Hematopoietic multipotent progenitor cell treated with erythropoietin and hydrocortisone succinate and interleukin-3 and kit ligand, for 15 days (in vitro differentiated cells): ENCODE measurements at regions not wholly inside any gene's neighbourhood (a gene's known extent, or its start where the extent isn't known, plus 50 kb on each side); places are given as distances from the start of the nearest gene placed in this dataset.
"Not testable (repeated sequence)": the region's sequence is repeated elsewhere in the genome, so short reads cannot be mapped to it uniquely, and the experiment has no call there.

Experiments
- DNase-seq: peaks from one replicate; pipeline ENCODE4 v3.0.0-alpha.2; 2015; ENCODE audit warnings: low spot score

DNA sequence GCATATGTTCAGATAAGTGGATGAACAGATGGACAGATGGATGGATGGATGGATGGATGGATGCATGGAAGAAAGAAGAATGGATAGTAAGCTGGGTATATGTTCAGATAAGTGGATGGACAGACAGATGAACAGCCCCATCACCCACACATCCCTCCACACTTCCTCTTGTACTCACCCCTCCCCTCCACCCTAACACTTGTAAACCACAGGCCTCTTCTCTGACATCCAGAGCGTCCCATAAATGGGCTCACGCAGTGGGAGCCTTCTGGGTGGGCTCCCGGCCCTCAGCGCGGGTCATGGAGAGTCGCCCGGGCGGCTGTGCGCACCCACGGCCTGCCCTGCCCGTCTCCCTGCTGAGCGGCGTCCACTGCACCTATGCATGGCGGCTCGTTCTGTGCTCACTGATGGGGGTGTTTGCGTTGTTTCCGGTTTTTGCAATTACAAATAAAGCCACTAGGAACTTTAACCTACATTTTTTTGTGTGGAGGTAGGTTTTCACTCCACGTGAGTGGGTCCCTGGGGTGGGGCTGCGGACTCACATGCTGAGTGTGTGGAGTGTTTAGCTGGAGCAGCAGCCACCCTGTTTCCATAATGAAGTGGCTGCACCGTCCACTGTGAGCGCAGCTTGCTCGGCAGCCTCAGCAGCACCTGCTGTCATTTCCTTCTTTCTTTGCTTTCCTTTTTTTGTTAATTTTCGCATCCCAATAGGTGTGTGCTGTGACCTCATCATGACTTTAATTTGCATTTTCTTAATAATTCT is 78.8 kb upstream of the SFSWAP start:
- DNase-seq: not testable (repeated sequence)

DNA sequence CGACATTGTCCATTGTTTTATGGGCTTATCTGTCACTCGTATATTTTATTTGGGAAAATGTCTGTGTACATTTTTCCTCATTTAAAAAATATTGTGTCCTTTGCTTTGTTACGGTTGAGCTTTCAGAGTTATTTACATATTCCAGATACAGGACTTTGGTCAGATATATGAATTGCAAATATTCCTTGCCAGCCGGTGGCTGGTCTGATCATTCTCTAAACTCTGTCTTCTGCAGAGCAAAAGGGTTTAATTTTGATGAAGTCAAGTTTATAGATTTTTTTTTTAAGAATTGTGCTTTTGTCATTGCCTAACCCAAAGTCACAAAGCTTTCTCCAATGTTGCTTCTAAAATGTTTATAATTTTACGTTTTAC is 78.3 kb upstream of the SFSWAP start:
- DNase-seq: not testable (repeated sequence)

DNA sequence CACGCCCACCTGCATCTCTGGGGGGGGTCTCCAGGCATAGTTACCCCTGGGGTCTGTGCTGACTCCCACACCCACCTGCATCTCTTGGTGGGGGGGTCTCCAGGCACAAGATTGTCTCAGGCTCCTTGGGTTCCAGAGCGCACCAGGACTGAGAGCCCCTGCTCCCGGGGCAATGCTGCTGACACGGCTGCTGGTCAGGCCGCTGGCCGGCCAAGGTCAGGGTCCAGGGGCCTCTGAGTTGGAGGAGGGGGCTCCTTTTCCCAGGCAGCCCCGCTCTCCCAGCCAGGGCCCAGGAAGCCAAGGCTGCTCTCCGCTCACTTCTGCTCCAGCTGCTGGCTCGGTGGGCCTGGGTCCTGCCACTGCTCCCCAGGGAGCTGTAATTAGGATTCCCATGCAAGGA is 77.3 kb upstream of the SFSWAP start:
- DNase-seq: not testable (repeated sequence)

DNA sequence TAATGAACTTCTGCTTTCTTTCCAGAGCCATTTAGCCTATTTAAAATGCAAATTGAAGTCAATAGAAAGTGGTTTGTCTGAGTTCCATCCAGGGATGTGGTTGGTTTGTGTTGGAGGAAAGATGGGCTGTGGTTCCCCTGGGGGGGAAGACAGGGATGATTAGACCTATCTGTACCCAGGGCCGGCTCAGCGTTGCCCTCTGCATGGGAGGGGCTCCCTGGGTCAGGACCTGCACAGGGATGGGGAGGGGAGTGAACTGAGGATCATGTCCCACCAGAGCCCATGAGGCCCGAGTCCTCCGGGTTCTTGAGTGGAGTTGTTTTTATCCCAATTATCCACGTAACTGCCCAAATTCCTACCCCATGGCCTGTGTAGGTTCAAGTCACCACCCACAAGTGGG is 76.9 kb upstream of the SFSWAP start:
- no peak for DNase-seq

DNA sequence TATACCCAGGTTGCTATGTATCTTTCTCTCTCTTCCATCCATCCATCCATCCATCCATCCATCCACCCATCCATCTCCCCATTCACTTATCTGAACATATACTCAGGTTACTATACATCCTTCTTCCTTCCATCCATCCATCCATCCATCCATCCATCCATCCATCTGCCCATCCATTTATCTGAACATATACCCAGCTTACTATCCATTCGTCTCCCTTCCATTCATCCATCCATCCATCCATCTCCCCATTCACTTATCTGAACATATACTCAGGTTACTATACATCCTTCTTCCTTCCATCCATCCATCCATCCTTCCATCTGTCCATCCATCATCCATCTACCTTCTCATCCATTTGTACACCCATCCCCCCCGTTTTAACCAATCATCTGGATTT is 75.9 kb upstream of the SFSWAP start:
- DNase-seq: not testable (repeated sequence)

DNA sequence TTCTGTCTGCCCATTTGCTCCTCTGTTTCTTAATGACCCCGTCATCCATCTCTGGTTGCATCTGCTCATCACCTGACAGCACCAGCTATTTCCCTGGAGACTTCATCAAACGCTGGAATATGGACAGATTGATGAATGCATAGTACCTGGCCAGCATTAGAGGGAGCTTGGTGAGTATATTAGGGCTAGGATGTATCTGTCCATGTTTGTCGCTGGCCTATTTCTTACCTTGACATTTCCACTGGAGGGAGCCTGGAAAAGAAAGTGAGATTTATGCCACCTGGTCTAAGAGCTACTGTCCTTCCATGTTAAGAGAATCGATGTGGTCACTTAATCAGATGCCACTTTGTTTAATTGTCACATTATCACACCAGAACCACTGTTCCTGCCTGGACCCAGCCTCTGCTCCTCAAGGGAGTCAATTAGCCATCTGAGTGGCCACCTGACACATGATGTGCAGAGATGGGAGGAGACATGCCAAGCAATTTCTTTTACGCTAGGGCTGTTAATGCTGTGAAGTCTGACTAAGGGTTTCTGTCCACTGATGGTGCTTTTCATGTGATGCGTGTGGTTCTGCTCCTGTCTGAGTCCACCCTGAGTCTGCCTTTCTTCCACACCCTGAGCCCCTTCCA is 75.3 kb upstream of the SFSWAP start:
- DNase-seq: no peak

DNA sequence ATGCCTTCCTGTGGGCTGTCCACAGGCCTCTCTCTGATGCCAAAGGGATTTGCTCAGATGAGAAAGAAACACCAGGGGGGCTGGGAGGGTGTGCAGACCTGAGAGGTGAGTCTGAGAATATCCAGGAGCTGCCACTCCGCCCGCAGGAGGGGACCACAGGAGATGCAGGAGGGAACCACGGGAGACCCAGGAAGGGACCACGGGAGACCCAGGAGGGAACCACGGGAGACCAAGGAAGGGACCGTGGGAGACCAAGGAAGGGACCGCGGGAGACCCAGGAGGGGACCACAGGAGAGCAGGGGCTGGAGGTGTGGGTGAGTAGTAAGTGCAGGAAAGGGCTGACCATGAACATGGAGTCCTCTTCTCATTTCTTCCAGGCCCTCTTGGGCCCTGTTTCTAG is 74.6 kb upstream of the SFSWAP start:
- DNase-seq: no peak

DNA sequence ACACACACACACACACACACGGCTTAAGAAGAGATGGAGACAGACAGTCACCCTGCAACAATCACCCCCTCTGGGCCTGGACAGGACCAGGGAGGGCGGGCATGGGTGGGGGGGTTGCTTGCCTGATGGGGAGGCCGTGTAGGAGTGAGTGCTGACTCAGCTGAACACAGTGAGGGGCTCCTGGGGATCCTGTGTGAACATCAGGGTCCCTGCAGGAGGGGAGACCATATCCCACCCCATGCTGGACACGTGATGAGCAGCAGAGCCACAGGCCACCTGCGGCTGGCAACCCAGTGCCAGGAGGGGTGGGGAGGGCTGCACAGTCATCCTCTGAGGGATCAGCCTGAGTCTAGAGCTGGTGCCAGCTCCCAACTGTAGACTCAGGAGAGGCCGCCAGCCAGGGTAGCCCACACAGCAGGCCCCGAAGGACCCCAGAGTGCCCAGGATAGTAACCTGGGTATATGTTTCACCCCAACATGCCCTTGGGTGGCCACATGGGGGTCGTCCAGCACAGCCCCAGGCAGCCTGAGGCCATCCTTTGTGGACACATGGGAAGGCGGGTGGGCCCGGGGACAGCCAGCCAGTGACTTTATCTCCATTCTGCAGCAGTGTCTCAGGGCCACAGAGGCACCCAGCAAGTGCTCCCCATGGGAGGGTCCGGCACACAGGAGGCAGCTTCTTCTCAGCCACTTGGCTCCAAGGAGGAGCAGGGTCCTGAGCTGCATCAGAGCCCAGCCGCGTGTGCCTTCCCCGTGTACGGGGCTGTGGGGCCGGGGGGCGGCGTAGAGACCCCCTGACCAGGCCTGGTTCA is 73.7 kb upstream of the SFSWAP start:
- no peak for DNase-seq

DNA sequence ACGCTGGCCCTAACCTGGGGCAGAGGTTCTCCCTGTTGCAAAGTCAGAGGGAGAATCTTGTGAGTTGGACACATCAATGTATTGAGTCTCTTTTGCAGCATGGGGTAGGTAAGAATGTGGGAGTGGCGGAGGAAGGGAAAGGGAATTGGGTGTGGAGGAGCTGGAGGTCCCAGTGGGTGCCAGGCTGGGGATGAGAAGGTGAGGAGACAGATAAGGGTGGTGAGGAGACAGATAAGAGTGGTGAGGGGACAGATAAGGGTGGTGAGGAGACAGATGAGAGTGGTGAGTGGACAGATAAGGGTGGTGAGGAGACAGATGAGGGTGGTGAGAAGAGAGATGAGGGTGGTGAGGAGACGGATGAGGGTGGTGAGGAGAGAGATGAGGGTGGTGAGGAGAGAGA is 72.9 kb upstream of the SFSWAP start:
- no peak for DNase-seq

DNA sequence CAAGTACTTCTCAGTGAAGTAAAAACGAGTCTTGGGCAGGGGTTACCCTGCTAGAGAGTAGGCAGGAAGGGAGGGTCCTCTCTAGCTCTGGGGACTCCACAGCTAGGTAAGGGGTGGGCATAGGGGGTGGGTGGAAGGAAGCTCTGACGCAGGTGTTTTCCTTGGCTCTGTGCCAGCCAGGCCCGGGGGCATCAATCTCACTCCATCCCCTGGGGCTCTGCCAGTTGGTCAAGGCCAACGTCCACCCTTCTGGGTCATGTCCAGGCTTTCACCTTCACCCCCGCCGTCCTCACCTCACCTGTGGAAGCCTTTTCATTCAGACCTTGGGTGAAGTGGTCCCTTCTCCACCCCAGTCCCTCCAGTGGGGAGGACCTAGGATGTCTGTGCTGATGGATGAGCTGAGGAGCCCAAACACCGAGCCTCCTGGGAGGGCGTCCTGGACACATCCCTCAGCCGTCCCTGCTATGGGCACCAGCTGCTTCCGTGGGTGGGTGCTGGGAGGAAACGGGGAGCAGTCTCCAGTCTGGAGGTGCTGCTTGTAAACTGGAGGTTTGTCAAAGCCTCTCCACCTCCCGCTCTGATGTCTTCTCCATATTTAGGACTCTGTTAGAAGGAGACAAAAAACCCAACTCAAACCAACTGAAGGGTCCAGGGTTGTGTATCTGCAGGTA is 71.5 kb upstream of the SFSWAP start:
- DNase-seq: no peak

DNA sequence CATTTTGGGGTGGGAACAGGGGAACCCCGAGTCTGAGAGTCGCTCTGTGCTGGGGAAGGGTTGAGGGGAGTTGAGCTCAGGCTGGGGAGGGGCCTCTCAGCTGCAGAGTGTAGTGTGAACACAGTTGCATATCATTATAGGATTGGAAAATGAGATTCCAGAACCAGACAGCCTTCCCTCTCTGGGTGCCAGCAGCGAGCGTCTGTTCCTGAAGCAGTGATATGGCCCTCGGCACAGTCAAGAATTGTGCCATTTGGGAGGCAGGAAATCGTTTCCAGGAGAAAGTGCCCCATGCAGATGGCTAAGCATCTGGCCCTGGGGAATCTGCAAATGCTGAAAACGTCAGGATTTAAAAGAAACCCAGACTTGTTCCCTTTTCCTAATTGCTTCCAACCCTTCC is 70.4 kb upstream of the SFSWAP start:
- no peak for DNase-seq

DNA sequence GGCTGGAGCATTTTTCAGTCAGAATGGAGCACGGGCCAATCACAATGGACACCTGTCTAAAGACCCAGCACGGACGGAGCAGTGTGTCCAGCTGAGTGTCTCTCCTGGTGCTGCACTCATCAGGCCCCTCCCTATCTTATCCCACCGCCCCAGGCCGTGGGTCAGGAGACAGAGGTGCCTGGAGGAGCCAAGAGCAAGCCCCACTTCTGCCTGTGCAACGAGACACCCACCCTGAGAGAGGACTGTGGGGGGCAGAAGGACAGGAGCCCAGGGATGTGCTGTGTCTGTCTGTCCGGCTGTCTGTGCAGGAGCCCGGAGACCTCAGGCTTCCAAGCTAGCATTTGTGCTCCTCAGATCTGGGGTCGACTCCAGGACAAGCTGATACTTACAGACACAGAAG is 69.6 kb upstream of the SFSWAP start:
- no peak for DNase-seq

DNA sequence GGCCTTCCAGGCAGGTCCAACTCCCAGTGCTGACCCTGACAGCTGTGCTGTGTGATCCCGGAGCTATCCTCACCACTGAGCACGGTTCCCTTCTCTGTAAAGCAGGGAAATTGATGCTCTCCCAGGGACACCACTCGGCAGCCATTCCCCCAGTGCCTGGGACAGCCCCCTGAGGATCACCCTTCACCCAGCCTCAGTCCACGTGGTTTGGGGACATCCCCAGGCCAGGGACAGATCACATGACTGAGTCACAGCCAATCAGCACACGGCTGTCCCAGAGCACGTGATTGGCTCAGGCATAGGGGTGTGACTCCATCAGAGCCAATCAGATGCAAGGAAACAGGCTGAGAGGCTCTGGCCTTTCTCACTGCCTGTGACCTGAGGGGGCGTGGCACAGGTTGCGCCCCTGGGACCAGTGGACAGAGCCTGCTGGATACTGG is 68.8 kb upstream of the SFSWAP start:
- DNase-seq: no peak

DNA sequence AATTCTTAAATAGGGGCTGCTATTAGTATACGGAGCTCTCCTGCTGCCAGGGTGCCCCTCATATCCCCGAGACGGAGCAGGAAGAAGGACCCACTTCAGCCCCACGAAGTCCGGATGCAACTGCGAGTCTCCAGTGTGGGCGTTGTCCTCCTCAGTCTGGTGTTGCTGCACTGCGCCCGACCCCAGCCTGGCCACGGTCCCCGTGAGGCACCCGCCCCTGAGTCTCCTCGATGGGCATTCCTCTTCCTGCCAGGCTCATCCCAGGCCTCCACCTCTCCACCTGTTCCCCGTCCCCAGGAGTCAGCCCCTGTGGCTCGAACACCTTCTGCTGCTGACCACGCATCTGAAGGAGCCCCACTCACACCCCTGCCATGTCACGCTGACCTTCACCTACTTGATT is 68.1 kb upstream of the SFSWAP start:
- no peak for DNase-seq

DNA sequence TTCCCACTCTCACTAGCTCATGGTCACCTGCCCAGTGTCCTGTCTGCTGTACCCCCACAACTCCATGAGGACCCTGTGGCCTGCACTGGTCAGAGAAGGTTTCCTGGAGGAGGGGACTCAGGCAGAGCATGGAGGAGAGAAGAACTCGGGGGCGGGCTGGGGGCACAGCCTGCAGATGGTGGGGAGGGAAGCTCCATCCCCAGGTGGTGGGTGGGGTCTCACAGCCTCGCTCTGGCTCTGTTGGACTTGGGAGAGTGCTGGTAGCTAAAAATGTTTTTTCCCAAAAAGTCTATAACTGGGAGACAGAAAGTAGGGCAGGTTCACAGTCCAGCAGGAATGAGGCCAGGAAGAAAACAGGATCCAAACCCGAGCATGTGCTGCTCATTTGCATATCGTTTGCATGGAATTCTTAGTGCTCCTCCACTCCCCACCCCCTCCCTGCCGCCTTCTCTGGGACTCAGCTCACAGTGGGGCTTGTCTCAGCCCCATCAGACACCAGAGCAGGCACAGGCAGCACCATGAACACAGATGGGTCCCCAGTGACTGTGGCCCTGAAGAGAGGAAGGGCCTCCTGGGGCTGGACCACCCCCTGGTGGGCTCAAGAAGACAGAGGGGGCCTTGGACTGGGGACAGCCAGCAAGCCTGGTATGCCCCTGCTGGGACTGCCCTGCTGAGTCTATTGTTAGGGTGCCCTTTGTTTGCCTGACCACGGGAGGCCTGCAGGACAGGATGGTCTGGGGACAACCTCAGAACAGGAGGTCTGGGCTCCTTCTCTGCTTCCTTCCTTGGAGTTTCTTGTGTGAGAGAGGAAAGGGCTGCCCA is 67.0 kb upstream of the SFSWAP start:
- DNase-seq: no peak

DNA sequence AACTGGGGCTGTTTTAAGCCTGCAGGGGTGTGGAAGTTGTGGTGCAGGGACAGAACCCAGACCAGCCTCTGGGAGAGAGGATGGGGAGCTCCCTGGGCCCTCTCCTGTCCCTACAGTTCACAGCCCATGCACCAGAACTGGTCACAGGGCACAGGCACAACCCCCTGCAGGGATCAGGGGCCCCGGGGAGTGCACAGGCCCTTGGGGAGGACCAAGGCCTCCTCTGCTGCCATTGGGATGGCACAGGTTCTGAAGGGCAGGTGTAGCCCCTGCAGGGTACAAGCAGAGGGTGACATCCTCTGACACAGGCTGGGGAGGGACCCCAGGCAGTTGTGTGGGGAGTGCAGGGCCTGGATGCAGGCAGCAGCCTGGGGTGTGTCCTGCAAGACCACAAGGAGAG is 66.4 kb upstream of the SFSWAP start:
- DNase-seq: no peak

DNA sequence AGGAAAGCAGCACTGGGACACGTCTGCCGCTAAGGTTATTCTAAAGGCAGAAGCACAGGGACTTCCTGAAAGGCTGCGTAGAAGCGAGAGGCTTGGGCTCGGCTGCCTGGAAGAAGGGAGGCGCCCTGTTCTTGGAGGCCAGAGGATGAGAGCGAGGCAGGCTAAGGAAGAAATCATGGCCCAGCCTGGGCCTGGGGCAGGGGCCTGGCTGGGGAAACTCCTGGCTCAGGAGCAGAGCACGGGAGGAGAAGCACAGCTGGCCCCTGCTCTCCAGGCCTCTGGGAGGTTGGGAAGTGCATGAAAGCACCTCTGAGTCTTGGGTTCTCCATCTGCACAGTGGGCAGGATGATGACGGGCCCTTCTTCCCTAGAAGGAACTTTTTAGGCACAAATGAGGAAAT is 66.0 kb upstream of the SFSWAP start:
- DNase-seq: not testable (repeated sequence)

DNA sequence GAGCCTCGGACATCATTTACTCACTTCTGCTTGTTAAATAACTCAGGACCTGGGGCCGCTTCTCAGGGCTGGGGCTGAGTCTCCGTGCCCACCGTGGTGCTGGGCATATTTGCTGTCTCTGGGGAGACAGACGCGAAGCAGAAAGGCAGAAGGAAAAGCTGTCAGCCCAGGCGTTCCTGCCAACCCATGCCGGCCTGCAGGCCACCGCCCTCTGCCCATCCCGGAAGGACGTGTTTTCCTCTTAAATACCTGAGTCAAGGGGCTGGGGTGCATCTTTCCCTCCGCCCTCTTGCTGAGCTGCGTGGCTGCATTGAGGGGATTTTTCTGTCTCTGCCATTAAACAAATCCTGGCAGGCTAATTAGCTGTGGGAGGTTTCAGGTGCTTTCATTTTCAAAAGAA is 65.3 kb upstream of the SFSWAP start:
- not testable (repeated sequence) for DNase-seq

DNA sequence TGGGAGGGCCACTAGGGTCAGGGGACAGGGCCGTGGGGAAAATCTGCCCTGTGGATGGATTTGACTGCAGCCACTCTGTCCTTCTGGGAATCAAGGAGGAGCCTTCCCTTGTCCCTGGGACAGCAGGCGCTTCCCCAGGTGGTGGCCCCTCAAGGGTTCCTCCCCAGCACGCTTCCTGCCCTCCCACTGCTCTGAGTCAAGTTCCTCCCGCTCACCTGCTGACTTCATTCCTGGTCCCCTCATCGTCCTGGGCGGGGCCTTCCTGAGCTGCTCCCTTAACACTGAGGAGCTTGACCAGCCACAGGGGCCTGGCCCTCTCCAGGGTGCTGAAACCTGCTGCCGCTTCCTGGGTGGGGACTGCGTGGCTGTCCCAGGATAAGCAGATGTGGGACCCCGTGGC is 64.4 kb upstream of the SFSWAP start:
- not testable (repeated sequence) for DNase-seq

DNA sequence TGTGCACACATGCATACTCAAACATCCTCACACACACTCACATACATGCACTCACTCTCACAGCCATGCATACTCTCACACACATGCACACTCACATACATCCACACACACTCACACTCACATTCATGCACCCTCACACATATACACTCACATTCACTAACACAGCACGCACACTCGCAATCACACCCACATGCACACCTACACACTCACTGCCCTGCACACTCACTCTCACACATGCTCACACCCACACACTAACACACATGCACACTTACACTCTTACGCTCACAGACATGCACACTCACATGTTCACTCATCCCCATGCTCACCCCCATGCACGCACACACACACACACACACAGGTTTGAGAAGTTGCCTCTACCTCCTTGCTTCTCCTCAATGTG is 63.2 kb upstream of the SFSWAP start:
- DNase-seq: no peak

DNA sequence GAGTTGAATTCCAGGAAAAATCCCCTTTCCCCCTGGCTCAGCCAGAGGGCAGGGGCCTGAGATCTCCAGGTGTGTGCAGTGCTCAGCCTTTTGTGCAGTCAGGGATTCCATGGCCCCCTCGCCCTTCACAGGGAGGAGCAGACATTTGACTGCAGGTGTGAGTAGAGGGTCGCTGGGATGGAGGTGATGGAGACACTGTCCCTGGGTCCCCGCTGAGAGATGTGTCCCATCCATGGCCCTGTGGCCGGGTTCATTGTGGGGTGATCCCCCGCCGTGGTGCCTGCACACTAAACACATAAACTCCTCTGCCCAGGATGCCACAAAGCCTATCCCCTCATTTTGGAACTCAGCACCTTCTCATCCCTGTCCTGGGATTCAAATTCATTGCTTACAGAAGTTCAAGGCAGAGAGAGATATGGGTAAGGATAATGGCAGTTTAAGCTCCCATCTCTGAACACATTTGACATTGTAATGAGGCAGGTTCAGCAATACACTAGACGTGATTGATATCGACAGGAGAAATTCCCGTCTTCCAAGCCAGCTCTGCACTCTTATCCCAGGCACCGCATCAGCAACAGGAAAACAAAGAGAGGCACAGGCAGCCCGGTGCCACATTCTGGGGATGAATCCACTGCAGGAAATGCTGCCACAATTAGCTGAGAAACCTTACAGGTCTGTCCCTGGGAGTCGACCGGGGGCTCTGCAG is 55.3 kb upstream of the SFSWAP start:
- not testable (repeated sequence) for DNase-seq
